GM20000 (cell line): ENCODE measurements at regions not wholly inside any gene's neighbourhood (a gene's known extent, or its start where the extent isn't known, plus 50 kb on each side); places are given as distances from the start of the nearest gene placed in this dataset.

Source experiments
- DNase-seq: peaks from one replicate; pipeline ENCODE4 v3.0.0; 2012; ENCODE audit warnings: low spot score
- TF ChIP-seq, protein P1 (sequence below): IDR thresholded peaks from 2 replicates; pipeline ENCODE4 v1.5.1; 2012; ENCODE audit warnings: mild to moderate bottlenecking, control low read depth; ENCODE audit errors: extremely low read depth, missing control alignments

DNA sequence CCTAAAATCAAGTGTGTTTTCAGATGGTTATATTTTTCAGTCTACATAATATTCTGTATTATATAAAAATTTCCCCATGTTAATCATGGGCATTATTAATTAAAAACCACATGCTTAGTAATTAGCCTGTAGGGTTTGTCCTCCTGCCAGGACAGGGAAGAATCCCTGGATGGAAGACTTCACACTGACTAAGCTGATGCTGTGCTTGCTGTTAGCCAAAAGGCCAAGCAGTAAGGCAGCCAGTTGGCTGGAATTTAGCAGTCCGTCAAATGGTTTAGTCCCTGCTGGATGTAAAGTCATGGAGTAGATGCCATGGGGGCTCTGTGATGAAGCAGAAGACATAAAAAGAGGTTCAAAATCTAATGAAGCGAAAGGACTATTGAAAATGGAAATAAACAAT lies 168.0 kb upstream of the OBI1 start:
- DNase-seq: no peak
- TF ChIP-seq, protein P1, sequence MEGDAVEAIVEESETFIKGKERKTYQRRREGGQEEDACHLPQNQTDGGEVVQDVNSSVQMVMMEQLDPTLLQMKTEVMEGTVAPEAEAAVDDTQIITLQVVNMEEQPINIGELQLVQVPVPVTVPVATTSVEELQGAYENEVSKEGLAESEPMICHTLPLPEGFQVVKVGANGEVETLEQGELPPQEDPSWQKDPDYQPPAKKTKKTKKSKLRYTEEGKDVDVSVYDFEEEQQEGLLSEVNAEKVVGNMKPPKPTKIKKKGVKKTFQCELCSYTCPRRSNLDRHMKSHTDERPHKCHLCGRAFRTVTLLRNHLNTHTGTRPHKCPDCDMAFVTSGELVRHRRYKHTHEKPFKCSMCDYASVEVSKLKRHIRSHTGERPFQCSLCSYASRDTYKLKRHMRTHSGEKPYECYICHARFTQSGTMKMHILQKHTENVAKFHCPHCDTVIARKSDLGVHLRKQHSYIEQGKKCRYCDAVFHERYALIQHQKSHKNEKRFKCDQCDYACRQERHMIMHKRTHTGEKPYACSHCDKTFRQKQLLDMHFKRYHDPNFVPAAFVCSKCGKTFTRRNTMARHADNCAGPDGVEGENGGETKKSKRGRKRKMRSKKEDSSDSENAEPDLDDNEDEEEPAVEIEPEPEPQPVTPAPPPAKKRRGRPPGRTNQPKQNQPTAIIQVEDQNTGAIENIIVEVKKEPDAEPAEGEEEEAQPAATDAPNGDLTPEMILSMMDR: no peak

DNA sequence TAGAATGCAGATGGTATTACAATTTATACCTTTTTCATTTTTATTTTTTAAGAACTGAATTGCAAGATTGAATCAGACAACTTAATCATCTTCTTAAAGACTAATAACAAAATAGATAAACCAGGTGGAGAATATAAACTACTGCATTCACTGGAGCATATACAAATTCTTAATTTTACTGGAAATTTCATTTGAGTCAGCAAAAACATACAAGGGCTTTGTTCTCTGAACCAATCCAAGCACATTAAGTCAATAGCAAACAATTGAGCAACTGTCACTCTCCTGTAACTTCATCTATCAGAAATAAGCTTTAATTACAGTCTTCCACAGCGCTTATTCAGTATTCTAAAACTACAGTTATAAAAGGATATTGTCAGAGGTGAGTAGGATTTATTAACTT lies 167.4 kb upstream of the OBI1 start:
- DNase-seq: no peak
- TF ChIP-seq, protein P1: no peak

DNA sequence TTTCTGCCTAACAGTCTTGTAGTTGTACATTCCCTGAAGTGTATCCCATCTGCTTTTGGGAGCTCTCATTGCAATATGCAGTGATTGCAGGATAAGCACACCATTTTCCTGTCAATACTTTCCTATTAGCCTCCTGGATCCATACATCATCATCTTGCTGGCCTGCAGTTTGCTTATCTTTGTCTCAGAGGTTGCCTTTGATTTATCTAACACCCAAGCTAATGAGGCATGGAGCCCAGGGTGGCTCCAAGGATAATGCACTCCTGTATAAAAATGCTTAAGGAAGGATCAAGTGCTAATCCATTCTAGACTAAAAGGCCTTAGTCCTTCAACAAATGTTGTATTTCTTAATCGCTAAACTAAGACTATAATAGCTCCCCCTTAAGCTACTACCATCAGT lies 161.6 kb upstream of the OBI1 start:
- TF ChIP-seq, protein P1: no peak

DNA sequence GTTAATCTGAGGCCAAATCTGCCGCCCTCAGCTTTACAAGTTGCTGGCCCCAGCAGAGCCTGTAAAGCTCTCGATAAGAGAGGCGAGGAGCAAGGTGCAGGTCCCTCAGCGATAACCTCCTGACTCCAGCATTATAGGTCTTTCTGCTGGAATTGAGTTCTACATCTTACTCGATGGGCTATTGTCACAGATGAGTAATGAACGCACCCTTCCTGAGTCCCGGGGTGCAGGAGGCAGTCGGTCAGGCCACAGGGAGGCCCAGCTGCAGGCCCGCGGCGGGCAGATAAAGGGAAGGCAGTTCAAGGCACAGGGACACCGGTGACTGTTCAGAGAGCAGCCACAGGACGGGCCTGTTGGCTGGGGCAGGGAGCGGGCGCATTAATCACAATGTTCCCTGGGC lies 157.6 kb upstream of the OBI1 start:
- TF ChIP-seq, protein P1: no peak
- DNase-seq: no peak

More for the DNA sequence above, 161.6 kb upstream of the OBI1 start:
- DNase-seq: no peak

DNA sequence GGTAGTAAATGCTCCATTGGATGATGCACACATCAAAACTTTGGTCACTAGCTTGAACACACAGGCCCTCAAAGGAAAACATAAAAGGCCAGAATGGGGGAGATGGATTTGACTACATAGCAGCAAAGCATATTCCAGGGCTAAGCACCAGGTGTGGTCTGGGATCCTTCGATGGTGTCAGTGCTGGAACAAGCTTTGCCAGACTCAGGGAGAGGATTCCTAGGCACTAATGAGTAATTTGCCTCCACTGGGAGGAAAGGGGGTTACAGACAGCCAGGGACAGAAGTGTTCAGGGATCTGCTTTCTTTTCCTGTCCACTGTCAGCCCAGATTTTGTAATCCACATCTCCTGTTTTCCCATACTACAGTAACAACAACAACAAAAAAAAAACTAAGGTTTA lies 157.2 kb upstream of the OBI1 start:
- TF ChIP-seq, protein P1: no peak
- no peak for DNase-seq

DNA sequence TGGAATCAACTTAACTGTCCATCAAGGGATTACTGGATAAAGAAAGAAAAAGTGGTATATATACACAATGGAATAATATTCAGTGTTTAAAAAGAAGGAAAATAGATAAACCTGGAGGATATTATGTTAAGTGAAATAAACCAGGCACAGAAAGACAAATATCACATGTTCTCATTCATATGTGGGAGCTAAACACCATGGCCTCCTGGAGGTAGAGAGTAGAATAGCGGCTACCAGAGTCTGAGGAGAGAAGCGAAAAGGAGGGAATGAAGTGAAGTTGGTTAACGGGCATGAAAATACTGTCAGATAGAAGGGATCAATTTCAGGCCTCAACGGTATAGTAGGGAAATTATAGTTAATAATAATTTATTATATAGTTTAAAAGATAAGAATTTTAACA lies 147.5 kb upstream of the OBI1 start:
- DNase-seq: no peak
- TF ChIP-seq, protein P1: peak; percentile 19

DNA sequence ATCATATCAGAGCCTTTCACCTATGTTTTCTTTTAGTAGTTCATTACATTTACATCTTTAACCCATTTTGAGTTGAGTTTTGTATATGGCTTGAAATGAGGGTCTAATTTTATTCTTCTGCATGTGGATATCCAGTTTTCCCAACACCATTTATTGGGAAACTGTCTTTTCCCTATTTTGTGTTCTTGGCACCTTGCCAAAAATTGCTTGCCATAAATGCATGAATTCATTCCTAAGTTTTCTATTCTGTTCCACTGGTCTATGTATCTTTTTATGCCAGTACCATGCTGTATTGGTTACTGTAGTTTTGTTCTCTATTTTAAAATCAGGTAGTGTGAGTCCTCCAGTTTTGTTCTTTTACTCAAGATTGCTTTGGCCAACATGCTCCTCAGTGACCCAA lies 144.0 kb upstream of the OBI1 start:
- no peak for DNase-seq
- TF ChIP-seq, protein P1: no peak
